DOHH2 (cell line): ENCODE measurements at regions not wholly inside any gene's neighbourhood (a gene's known extent, or its start where the extent isn't known, plus 50 kb on each side); places are given as distances from the start of the nearest gene placed in this dataset.

ENCODE experiments used
- EZH2phosphoT487 ChIP-seq: fragments of 200-600 bp; sonication (generic); IDR thresholded peaks from 2 replicates; pipeline ENCODE4 v1.6.1; 2017; ENCODE audit warnings: borderline replicate concordance, mild to moderate bottlenecking, antibody characterized with exemption, low read length, moderate library complexity, mixed read lengths
- TF ChIP-seq, protein P1 (sequence below): fragments of 200-600 bp; sonication (generic); IDR thresholded peaks from one replicate; pipeline ENCODE4 v1.5.1; 2014; ENCODE audit warnings: antibody characterized with exemption, mild to moderate bottlenecking, low read depth, low read length; ENCODE audit not compliant: poor library complexity, severe bottlenecking

DNA sequence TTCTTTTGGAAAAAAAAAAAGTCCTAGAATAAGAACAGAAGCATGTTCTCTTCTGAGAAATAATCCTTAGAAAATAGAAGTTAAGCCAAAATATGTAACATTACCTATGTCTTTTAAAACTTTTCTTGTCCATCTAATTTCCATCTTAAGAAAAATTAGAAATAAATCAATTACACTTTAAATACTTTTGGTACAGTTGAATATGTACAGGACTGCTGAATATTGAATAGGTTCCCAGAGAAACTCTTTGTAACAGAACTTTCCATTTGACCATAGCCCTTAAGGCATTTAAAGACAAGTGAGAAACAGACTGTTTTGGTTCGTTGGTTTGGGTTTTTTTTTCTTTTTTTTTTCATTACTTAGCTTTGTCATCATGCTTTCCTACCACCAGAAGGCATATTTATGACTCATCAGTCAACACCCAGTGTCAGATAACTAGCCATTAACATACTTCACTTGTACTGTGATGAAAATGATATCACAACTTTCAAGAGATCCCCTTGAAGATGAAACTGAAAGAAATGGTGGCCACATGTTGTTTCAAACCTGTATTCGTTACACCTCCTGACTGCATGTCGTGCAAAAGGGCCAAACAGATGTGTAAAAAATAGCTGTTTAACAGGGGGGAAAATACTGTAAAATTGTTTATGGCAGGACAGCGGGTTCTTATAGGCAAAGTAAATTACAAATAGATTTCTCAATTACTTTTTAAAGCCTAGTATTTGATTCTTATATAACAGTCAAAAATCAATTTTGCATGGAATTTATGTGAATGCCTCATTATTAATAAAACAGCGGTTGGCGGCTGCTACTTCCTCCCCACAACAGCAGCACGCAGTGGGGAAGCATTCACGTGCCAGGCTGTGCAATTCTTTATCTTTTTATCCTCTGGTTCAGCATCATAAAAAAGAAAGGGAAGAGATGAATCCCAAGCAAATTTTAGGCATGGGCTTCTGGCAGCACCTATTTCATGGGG is 280.7 kb upstream of the HNRNPA3 start:
- TF ChIP-seq, protein P1, sequence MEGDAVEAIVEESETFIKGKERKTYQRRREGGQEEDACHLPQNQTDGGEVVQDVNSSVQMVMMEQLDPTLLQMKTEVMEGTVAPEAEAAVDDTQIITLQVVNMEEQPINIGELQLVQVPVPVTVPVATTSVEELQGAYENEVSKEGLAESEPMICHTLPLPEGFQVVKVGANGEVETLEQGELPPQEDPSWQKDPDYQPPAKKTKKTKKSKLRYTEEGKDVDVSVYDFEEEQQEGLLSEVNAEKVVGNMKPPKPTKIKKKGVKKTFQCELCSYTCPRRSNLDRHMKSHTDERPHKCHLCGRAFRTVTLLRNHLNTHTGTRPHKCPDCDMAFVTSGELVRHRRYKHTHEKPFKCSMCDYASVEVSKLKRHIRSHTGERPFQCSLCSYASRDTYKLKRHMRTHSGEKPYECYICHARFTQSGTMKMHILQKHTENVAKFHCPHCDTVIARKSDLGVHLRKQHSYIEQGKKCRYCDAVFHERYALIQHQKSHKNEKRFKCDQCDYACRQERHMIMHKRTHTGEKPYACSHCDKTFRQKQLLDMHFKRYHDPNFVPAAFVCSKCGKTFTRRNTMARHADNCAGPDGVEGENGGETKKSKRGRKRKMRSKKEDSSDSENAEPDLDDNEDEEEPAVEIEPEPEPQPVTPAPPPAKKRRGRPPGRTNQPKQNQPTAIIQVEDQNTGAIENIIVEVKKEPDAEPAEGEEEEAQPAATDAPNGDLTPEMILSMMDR, result no peak
- TF ChIP-seq EZH2phosphoT487, result no peak
